PC-3 (cell line): ENCODE measurements at regions not wholly inside any gene's neighbourhood (a gene's known extent, or its start where the extent isn't known, plus 50 kb on each side); places are given as distances from the start of the nearest gene placed in this dataset.

Experiments
- CTCF ChIP-seq: fragments of 300-600 bp; sonication (generic); conservative IDR thresholded peaks from 2 replicates; pipeline ENCODE4 v1.5.1; 2017; ENCODE audit warnings: antibody characterized with exemption, low read depth, mild to moderate bottlenecking, low read length
- EZH2 ChIP-seq: fragments of 300-600 bp; sonication (generic); IDR thresholded peaks from one replicate; pipeline ENCODE4 v1.6.1; 2017; ENCODE audit warnings: antibody characterized with exemption, mild to moderate bottlenecking, low read length; ENCODE audit not compliant: unreplicated experiment
- EZH2phosphoT487 ChIP-seq: fragments of 300-600 bp; sonication (generic); IDR thresholded peaks from 2 replicates; pipeline ENCODE4 v1.6.1; 2018; ENCODE audit warnings: mild to moderate bottlenecking, antibody characterized with exemption, low read length, borderline replicate concordance

GRCh38 chr1:84756001-84756400 lies 65.7 kb upstream of the SSX2IP start:
- no peak for TF ChIP-seq CTCF
- TF ChIP-seq EZH2, result no peak
- TF ChIP-seq EZH2phosphoT487, result no peak
